PC-3 (cell line): ENCODE measurements at regions not wholly inside any gene's neighbourhood (a gene's known extent, or its start where the extent isn't known, plus 50 kb on each side); places are given as distances from the start of the nearest gene placed in this dataset.

Experiments
- CTCF ChIP-seq: fragments of 300-600 bp; sonication (generic); conservative IDR thresholded peaks from 2 replicates; pipeline ENCODE4 v1.5.1; 2017; ENCODE audit warnings: antibody characterized with exemption, low read depth, mild to moderate bottlenecking, low read length
- EZH2 ChIP-seq: fragments of 300-600 bp; sonication (generic); IDR thresholded peaks from one replicate; pipeline ENCODE4 v1.6.1; 2017; ENCODE audit warnings: antibody characterized with exemption, mild to moderate bottlenecking, low read length; ENCODE audit not compliant: unreplicated experiment
- EZH2phosphoT487 ChIP-seq: fragments of 300-600 bp; sonication (generic); IDR thresholded peaks from 2 replicates; pipeline ENCODE4 v1.6.1; 2018; ENCODE audit warnings: mild to moderate bottlenecking, antibody characterized with exemption, low read length, borderline replicate concordance

- TF ChIP-seq EZH2phosphoT487 (no peak), CTCF (no peak), EZH2 (no peak)
Observed at GRCh38 chr1:25062621-25063255, 132.7 kb upstream of the RUNX3 start.
